ENCODE measurements at regions not wholly inside any gene's neighbourhood (a gene's known extent, or its start where the extent isn't known, plus 50 kb on each side); places are given as distances from the start of the nearest gene placed in this dataset.

GRCh38 chr18:61199171-61199848, 133.9 kb upstream of the CDH20 start:
- no peak for DNase-seq (ENCODE audit: low read depth in 1 of 2, low spot score in 1 of 2)
- ChIA-PET POLR2A (no interaction called here), CTCF (no interaction called here)
- Histone ChIP-seq H3K4me1 (no peaks in the 10 kb centered on the region), H3K4me2 (no peak overlapping the region), H3K27ac (no peak overlapping the region), H3K4me3 (no peak overlapping the region), H3K9me3 (no peaks in the 10 kb centered on the region)
- WGBS (ENCODE audit: missing lambda C conversion rate): 6% methylated on average over 3 of the region's 3 CpGs
- no peak for ATAC-seq
- TF ChIP-seq RAD21 (conservative IDR thresholded peaks at IDR 0.05 in 1 of 2, IDR thresholded peaks at IDR 0.05 in 1 of 2) (no peak), CTCF (IDR thresholded peaks at IDR 0.05) (no peak), CHD2 (IDR thresholded peaks at IDR 0.05; ENCODE audit: low read length, partially characterized antibody) (no peak), FOSB (CRISPR knock-in tag; IDR thresholded peaks at IDR 0.05) (no peak), NFE2L2 (conservative IDR thresholded peaks at IDR 0.05; ENCODE audit: low read length) (no peak), ESRRA (IDR thresholded peaks at IDR 0.05; ENCODE audit: borderline replicate concordance, low read length) (no peak), HES2 (IDR thresholded peaks at IDR 0.05) (no peak), JUN (IDR thresholded peaks at IDR 0.05) (no peak), SREBF2 (IDR thresholded peaks at IDR 0.05) (no peak), RCOR1 (IDR thresholded peaks at IDR 0.05; ENCODE audit: low read depth, low read length) (no peak), TFCP2L1 (CRISPR knock-in tag; IDR thresholded peaks at IDR 0.05) (no peak), E2F6 (IDR thresholded peaks at IDR 0.05; ENCODE audit: borderline replicate concordance, low read depth) (no peak), HOXA7 (CRISPR knock-in tag; IDR thresholded peaks at IDR 0.05) (no peak), MAZ (IDR thresholded peaks at IDR 0.05; ENCODE audit: borderline replicate concordance, low read depth, low read length) (no peak), REST (IDR thresholded peaks at IDR 0.05) (no peak), MYC (IDR thresholded peaks at IDR 0.05; ENCODE audit: borderline replicate concordance, low read length) (no peak)
- TF ChIP-seq, protein P1, sequence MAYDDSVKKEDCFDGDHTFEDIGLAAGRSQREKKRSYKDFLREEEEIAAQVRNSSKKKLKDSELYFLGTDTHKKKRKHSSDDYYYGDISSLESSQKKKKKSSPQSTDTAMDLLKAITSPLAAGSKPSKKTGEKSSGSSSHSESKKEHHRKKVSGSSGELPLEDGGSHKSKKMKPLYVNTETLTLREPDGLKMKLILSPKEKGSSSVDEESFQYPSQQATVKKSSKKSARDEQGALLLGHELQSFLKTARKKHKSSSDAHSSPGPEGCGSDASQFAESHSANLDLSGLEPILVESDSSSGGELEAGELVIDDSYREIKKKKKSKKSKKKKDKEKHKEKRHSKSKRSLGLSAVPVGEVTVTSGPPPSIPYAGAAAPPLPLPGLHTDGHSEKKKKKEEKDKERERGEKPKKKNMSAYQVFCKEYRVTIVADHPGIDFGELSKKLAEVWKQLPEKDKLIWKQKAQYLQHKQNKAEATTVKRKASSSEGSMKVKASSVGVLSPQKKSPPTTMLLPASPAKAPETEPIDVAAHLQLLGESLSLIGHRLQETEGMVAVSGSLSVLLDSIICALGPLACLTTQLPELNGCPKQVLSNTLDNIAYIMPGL (CRISPR knock-in tag; IDR thresholded peaks at IDR 0.05; ENCODE audit: borderline replicate concordance): no peak
- FAIRE-seq: no peak

GRCh38 chr18:61201511-61201910, 131.7 kb upstream of the CDH20 start:
- H3K27ac ChIP-seq: no peak overlapping the region
- DNase-seq (ENCODE audit: low read depth in 1 of 2, low spot score in 1 of 2) (no peak), ATAC-seq (no peak), FAIRE-seq (no peak)
- H3K9me3 ChIP-seq: no peaks in the 10 kb centered on the region
- CTCF ChIA-PET: no interaction called here
- WGBS (ENCODE audit: missing lambda C conversion rate): 2% methylated on average over 2 of the region's 2 CpGs
- TF ChIP-seq JUN (IDR thresholded peaks at IDR 0.05): no peak
- no peak for TF ChIP-seq USF2 (IDR thresholded peaks at IDR 0.05)
- TF ChIP-seq FOSL2 (IDR thresholded peaks at IDR 0.05): no peak
- TF ChIP-seq FOSL2 (CRISPR knock-in tag; IDR thresholded peaks at IDR 0.05): no peak
- no peak for TF ChIP-seq GATA3 (IDR thresholded peaks at IDR 0.05; ENCODE audit: borderline replicate concordance)
- H3K4me2 ChIP-seq: no peak overlapping the region
- no peak overlapping the region for H3K4me3 ChIP-seq
- H3K4me1 ChIP-seq: no peaks in the 10 kb centered on the region
- POLR2A ChIA-PET: no interaction called here
